HEK293T (cell line): ENCODE measurements at regions not wholly inside any gene's neighbourhood (a gene's known extent, or its start where the extent isn't known, plus 50 kb on each side); places are given as distances from the start of the nearest gene placed in this dataset.

Experiments used
- CTCF ChIA-PET: fragments of 350-600 bp; formaldehyde crosslinking; extraction: SDS; loops from one replicate; lab custom pipeline; 2021; ENCODE audit warnings: antibody characterized with exemption, inconsistent platforms; lab: Yijun Ruan, JAX
- POLR2A ChIA-PET: fragments of 350-600 bp; formaldehyde crosslinking; extraction: SDS; loops from one replicate; lab custom pipeline; 2020; ENCODE audit warnings: antibody characterized with exemption, inconsistent platforms; lab: Yijun Ruan, JAX
- DNase-seq: peaks from one replicate; pipeline ENCODE4 v3.0.0; 2012; ENCODE audit warnings: mixed read lengths; ENCODE audit errors: extremely low spot score
- ARNT ChIP-seq: fragments of 450-650 bp; IDR thresholded peaks from 2 replicates; pipeline ENCODE4 v1.6.1; 2017; ENCODE audit warnings: mild to moderate bottlenecking
- BHLHE40 ChIP-seq: fragments of 450-650 bp; IDR thresholded peaks from 2 replicates; pipeline ENCODE4 v1.6.1; 2016; ENCODE audit warnings: mild to moderate bottlenecking, moderate library complexity, borderline replicate concordance
- CTBP1 ChIP-seq: fragments of 450-650 bp; IDR thresholded peaks from 2 replicates; pipeline ENCODE4 v1.6.1; 2016; ENCODE audit warnings: borderline replicate concordance
- ELF4 ChIP-seq: fragments of 450-650 bp; IDR thresholded peaks from 2 replicates; pipeline ENCODE4 v1.6.1; 2017; ENCODE audit warnings: antibody characterized with exemption
- FOXA1 ChIP-seq: fragments of 450-650 bp; IDR thresholded peaks from 2 replicates; pipeline ENCODE4 v1.6.1; 2016; ENCODE audit warnings: mild to moderate bottlenecking
- FOXK2 ChIP-seq: fragments of 450-650 bp; IDR thresholded peaks from 2 replicates; pipeline ENCODE4 v1.6.1; 2016; ENCODE audit warnings: mild to moderate bottlenecking
- FOXM1 ChIP-seq: fragments of 450-650 bp; IDR thresholded peaks from 2 replicates; pipeline ENCODE4 v1.6.1; 2017; ENCODE audit warnings: mild to moderate bottlenecking, borderline replicate concordance
- HDGF ChIP-seq: fragments of 450-650 bp; IDR thresholded peaks from 2 replicates; pipeline ENCODE4 v1.6.1; 2017; ENCODE audit warnings: antibody characterized with exemption, borderline replicate concordance
- L3MBTL2 ChIP-seq: fragments of 450-650 bp; conservative IDR thresholded peaks from 2 replicates; pipeline ENCODE4 v1.6.1; 2016; ENCODE audit warnings: mild to moderate bottlenecking
- LEF1 ChIP-seq: fragments of 450-650 bp; IDR thresholded peaks from 2 replicates; pipeline ENCODE4 v1.6.1; 2017; ENCODE audit warnings: mild to moderate bottlenecking, borderline replicate concordance
- NFRKB ChIP-seq: fragments of 450-650 bp; IDR thresholded peaks from 2 replicates; pipeline ENCODE4 v1.6.1; 2016; ENCODE audit warnings: mild to moderate bottlenecking, moderate library complexity
- SP1 ChIP-seq: fragments of 450-650 bp; IDR thresholded peaks from 2 replicates; pipeline ENCODE4 v1.6.1; 2017
- SUZ12 ChIP-seq: fragments of 450-650 bp; IDR thresholded peaks from 2 replicates; pipeline ENCODE4 v1.6.1; 2016; ENCODE audit warnings: mild to moderate bottlenecking
- TARDBP ChIP-seq: fragments of 450-650 bp; IDR thresholded peaks from 2 replicates; pipeline ENCODE4 v1.6.1; 2016
- ZNF384 ChIP-seq: fragments of 450-650 bp; IDR thresholded peaks from 2 replicates; pipeline ENCODE4 v1.6.1; 2016
- TF ChIP-seq, protein P1 (sequence below): fragments of 450-650 bp; IDR thresholded peaks from 2 replicates; pipeline ENCODE4 v1.6.1; 2016

DNA sequence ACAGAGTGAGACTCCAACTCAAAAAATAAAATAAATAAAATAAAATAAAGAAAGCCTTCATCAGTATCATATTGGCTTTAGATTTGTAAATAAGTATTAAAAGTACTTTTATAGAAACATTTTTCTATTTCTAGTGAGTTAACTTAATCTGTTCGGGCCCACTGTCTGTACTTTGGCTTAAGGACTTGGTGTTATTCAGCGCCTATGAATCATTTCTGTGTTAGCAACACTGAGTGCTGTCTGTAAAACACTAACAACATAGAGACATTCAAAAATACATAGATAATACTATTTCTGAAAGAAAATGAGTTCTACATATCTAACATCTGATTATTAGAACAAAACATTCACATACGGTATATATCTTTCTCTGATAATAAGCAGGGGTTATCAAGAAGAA, 221.5 kb upstream of the CDH19 start:
- TF ChIP-seq FOXK2 (no peak), L3MBTL2 (no peak), ZNF384 (no peak), LEF1 (no peak), BHLHE40 (no peak), SP1 (no peak), CTBP1 (no peak), NFRKB (no peak), ARNT (no peak), FOXM1 (no peak), SUZ12 (no peak), HDGF (no peak), ELF4 (no peak), TARDBP (no peak), FOXA1 (no peak)
- TF ChIP-seq, protein P1, sequence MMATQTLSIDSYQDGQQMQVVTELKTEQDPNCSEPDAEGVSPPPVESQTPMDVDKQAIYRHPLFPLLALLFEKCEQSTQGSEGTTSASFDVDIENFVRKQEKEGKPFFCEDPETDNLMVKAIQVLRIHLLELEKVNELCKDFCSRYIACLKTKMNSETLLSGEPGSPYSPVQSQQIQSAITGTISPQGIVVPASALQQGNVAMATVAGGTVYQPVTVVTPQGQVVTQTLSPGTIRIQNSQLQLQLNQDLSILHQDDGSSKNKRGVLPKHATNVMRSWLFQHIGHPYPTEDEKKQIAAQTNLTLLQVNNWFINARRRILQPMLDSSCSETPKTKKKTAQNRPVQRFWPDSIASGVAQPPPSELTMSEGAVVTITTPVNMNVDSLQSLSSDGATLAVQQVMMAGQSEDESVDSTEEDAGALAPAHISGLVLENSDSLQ = no peak
- CTCF ChIA-PET = no interaction called here
- POLR2A ChIA-PET = no interaction called here
- no peak for DNase-seq

DNA sequence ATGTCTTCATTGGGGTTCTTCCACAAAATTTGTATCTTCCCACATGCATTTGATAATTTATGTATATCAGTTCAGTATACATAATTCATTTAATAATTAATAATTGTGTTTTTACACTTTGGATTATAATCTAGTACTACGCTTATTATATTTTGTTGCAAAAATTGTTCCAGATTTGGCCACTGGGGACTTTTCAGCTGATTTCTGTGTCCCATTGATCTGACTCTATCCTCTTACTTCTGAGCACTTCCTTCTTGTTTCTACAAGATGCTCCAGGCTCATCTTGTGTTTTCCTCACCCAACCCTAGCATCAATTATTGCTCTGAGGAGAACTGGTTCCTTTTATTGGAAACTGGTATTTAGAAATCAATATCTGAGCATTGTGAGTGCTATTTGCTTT, 215.3 kb upstream of the CDH19 start:
- ChIA-PET CTCF (no interaction called here), POLR2A (no interaction called here)
- TF ChIP-seq ELF4 (no peak), SP1 (no peak), ARNT (no peak), SUZ12 (no peak), HDGF (no peak), CTBP1 (no peak), FOXM1 (no peak), ZNF384 (no peak), LEF1 (no peak), NFRKB (no peak), FOXA1 (no peak)
- TF ChIP-seq, protein P1 = no peak
- DNase-seq = no peak

DNA sequence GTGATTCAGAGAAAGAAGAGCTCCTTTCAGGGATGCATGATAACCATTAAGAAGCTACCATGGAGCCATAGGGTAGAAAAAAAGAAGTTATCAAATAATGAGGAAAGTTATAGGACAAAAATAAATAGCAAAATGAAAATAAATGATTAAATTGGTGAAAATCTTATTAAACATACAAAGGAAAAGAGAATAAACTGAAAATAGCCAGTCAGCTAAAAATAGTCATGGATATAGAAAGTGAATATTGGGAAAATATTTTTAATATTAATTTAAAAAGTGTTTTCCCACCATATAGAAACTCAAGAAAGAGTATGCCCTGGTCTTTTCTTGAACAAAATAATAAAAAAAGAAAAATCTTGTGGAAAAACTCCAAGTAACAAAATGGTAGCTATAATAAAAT, 209.2 kb upstream of the CDH19 start:
- DNase-seq = no peak
- POLR2A ChIA-PET = no interaction called here
- TF ChIP-seq HDGF (no peak), FOXM1 (no peak), SUZ12 (no peak), SP1 (no peak), FOXA1 (no peak), TARDBP (no peak), ARNT (no peak), BHLHE40 (no peak)
- TF ChIP-seq, protein P1 = no peak
- CTCF ChIA-PET = no interaction called here

DNA sequence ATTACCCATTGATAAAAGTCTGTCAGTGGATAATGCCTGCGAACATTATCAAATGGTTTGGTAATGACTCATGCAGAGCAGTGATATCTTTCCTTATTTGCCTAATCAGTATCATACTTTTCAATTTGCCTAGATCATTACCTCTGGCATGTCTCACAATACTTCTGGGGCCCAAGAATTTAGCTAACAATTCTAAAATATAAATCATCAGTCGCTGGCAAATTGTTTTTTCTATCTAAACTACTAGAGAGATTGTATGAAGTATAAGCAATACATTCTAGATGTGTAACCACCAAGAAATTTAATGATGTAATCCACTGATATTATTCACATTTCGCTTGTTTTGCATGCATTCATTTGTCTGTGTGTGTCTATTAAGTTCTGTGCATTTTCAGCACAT, 191.2 kb upstream of the CDH19 start:
- ChIA-PET CTCF (no interaction called here), POLR2A (no interaction called here)
- TF ChIP-seq LEF1 (no peak), TARDBP (no peak), SP1 (no peak), NFRKB (no peak), ZNF384 (no peak), L3MBTL2 (no peak), CTBP1 (no peak), FOXA1 (no peak), FOXK2 (no peak), BHLHE40 (no peak), SUZ12 (no peak), FOXM1 (no peak), HDGF (no peak), ELF4 (no peak), ARNT (no peak)
- TF ChIP-seq, protein P1 = no peak
- DNase-seq = no peak

DNA sequence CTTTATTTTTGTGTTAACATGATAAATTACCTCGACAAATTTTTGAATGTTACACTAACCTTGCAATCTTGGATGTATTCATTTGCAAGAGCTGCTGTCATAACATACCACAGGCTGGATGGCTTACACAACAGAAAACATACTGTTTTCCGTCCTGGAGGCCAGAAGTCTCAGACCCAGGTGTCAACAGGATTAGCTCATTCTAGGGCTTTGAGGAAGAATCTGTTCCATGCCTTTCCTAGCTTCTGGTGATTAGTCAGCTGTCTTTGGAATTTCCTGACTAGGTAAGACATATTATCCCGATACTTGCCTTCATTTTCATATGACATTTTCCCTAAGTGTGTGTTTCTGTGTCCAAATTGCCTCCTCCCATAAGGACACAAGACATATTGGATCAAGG, 188.6 kb upstream of the CDH19 start:
- no peak for DNase-seq
- ChIA-PET CTCF (no interaction called here), POLR2A (no interaction called here)
- no peak for TF ChIP-seq ARNT
- no peak for TF ChIP-seq FOXA1
- TF ChIP-seq TARDBP = no peak
- no peak for TF ChIP-seq ZNF384
- TF ChIP-seq SUZ12 = no peak
- TF ChIP-seq HDGF = no peak
- no peak for TF ChIP-seq LEF1
- TF ChIP-seq, protein P1 = no peak
- TF ChIP-seq CTBP1 = no peak
- no peak for TF ChIP-seq L3MBTL2

DNA sequence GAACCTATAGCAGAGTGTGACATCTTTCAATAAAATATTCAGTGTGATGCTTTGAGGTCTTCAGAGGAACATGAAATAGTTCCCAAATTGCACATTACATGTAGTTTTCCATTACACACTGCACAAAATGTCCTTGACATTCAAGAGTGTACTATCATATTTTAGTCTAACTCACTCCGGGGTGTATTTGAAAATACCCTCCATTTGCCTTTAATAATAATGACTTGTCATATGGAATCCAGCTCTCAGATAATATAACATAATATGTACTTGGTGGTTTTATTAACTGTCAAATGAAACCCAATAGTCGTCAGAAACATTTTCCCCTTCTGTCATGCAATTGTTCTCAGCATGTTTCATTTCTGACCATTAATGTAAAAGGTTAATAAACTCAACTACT, 176.7 kb upstream of the CDH19 start:
- CTCF ChIA-PET = no interaction called here
- TF ChIP-seq FOXA1 = no peak
- no peak for TF ChIP-seq ELF4
- TF ChIP-seq, protein P1 = no peak
- no peak for TF ChIP-seq HDGF
- TF ChIP-seq L3MBTL2 = no peak
- no peak for TF ChIP-seq FOXM1
- TF ChIP-seq SP1 = no peak
- TF ChIP-seq ZNF384 = no peak
- no peak for TF ChIP-seq ARNT
- TF ChIP-seq CTBP1 = no peak
- no peak for TF ChIP-seq LEF1
- no peak for TF ChIP-seq TARDBP
- TF ChIP-seq SUZ12 = no peak
- no peak for TF ChIP-seq FOXK2
- TF ChIP-seq BHLHE40 = no peak
- TF ChIP-seq NFRKB = no peak
- DNase-seq = no peak
- POLR2A ChIA-PET = no interaction called here
